WTC11 (cell line): ENCODE measurements at regions not wholly inside any gene's neighbourhood (a gene's known extent, or its start where the extent isn't known, plus 50 kb on each side); places are given as distances from the start of the nearest gene placed in this dataset.

Experiments
- AFF4 ChIP-seq: sonication (generic); formaldehyde crosslinking; IDR thresholded peaks from 2 replicates; pipeline ENCODE4 v1.8.1; 2023; ENCODE audit warnings: mild to moderate bottlenecking, missing genetic modification reagents, borderline replicate concordance
- ATF2 ChIP-seq: sonication (generic); formaldehyde crosslinking; IDR thresholded peaks from 2 replicates; pipeline ENCODE4 v1.8.1; 2022; ENCODE audit warnings: low read depth, missing genetic modification reagents, borderline replicate concordance
- CTCF ChIP-seq: fragments of 200-600 bp; IDR thresholded peaks from 2 replicates; pipeline ENCODE4 v1.8.0; 2022; ENCODE audit warnings: antibody characterized with exemption
- E2F5 ChIP-seq: sonication (generic); formaldehyde crosslinking; IDR thresholded peaks from 2 replicates; pipeline ENCODE4 v1.8.1; 2022; ENCODE audit warnings: mild to moderate bottlenecking, moderate library complexity, missing genetic modification reagents
- ESRRA ChIP-seq: sonication (generic); formaldehyde crosslinking; IDR thresholded peaks from 2 replicates; pipeline ENCODE4 v1.8.1; 2022; ENCODE audit warnings: mild to moderate bottlenecking, missing genetic modification reagents, borderline replicate concordance
- FOXJ3 ChIP-seq: sonication (generic); formaldehyde crosslinking; IDR thresholded peaks from 2 replicates; pipeline ENCODE4 v1.9.0; 2021; ENCODE audit warnings: missing genetic modification reagents, mild to moderate bottlenecking, borderline replicate concordance
- JUN ChIP-seq: sonication (generic); formaldehyde crosslinking; IDR thresholded peaks from 2 replicates; pipeline ENCODE4 v1.8.0; 2023; ENCODE audit warnings: mild to moderate bottlenecking, missing genetic modification reagents
- MAX ChIP-seq: sonication (generic); formaldehyde crosslinking; IDR thresholded peaks from 2 replicates; pipeline ENCODE4 v1.8.0; 2022; ENCODE audit warnings: mild to moderate bottlenecking, missing genetic modification reagents
- NFYB ChIP-seq: sonication (generic); formaldehyde crosslinking; conservative IDR thresholded peaks from 2 replicates; pipeline ENCODE4 v1.8.0; 2022; ENCODE audit warnings: low read depth, missing genetic modification reagents
- PRDM15 ChIP-seq: sonication (generic); formaldehyde crosslinking; IDR thresholded peaks from 2 replicates; pipeline ENCODE4 v1.8.0; 2022; ENCODE audit warnings: missing genetic modification reagents
- SMAD4 ChIP-seq: sonication (generic); formaldehyde crosslinking; IDR thresholded peaks from 2 replicates; pipeline ENCODE4 v1.8.0; 2022; ENCODE audit warnings: mild to moderate bottlenecking, missing genetic modification reagents
- ZBTB43 ChIP-seq: sonication (generic); formaldehyde crosslinking; IDR thresholded peaks from 2 replicates; pipeline ENCODE4 v1.8.1; 2023; ENCODE audit warnings: mild to moderate bottlenecking, missing genetic modification reagents
- ZNF263 ChIP-seq: sonication (generic); formaldehyde crosslinking; IDR thresholded peaks from 2 replicates; pipeline ENCODE4 v1.8.1; 2022; ENCODE audit warnings: low read depth, mild to moderate bottlenecking, moderate library complexity, missing genetic modification reagents
- ZNF423 ChIP-seq: fragments of 250-450 bp; sonication (Bioruptor Pico); IDR thresholded peaks from 2 replicates; pipeline ENCODE4 v2.1.2; 2022; ENCODE audit warnings: mild to moderate bottlenecking, moderate library complexity

- TF ChIP-seq CTCF (no peak), FOXJ3 (CRISPR knock-in tag) (no peak), ATF2 (CRISPR knock-in tag) (no peak), ZBTB43 (CRISPR knock-in tag) (no peak), ZNF423 (no peak), NFYB (no peak), SMAD4 (CRISPR knock-in tag) (no peak), JUN (CRISPR knock-in tag) (no peak), ZNF263 (no peak), E2F5 (no peak), AFF4 (no peak), PRDM15 (CRISPR knock-in tag) (no peak), MAX (CRISPR knock-in tag) (no peak), ESRRA (no peak)
Observed at GRCh38 chr6:139951172-139951571, 576.7 kb upstream of the CITED2 start.
